GM12872 (cell line): ENCODE measurements at regions not wholly inside any gene's neighbourhood (a gene's known extent, or its start where the extent isn't known, plus 50 kb on each side); places are given as distances from the start of the nearest gene placed in this dataset.

Experiments
- CTCF ChIP-seq: IDR thresholded peaks from 3 replicates; pipeline ENCODE4 v1.5.1; 2011; ENCODE audit warnings: low read depth, mild to moderate bottlenecking, low read length, moderate library complexity; ENCODE audit not compliant: insufficient read depth

GRCh38 chr1:188906921-188907641 is 1570.6 kb downstream of the BRINP3 start:
- TF ChIP-seq CTCF = no peak

GRCh38 chr1:188930382-188930781 is 1547.3 kb downstream of the BRINP3 start:
- TF ChIP-seq CTCF = no peak

GRCh38 chr1:188931506-188931905 is 1546.2 kb downstream of the BRINP3 start:
- TF ChIP-seq CTCF = no peak

- TF ChIP-seq CTCF = 0 out of 3 replicates have a peak, but pooled peaks have one; percentile 5
These were observed 1539.6 kb downstream of the BRINP3 start for GRCh38 chr1:188937965-188938551.

- no peak for TF ChIP-seq CTCF
These were observed 1535.7 kb downstream of the BRINP3 start for GRCh38 chr1:188941986-188942385.

- no peak for TF ChIP-seq CTCF
These were observed 1528.0 kb downstream of the BRINP3 start for GRCh38 chr1:188949701-188950100.

- peak; percentile 19; the same call in 1 of the 3 replicates for TF ChIP-seq CTCF
These were observed 1519.1 kb downstream of the BRINP3 start for GRCh38 chr1:188958461-188959115.
